Neural cell (in vitro differentiated cells): ENCODE measurements at regions not wholly inside any gene's neighbourhood (a gene's known extent, or its start where the extent isn't known, plus 50 kb on each side); places are given as distances from the start of the nearest gene placed in this dataset.

ENCODE experiments used
- H2AFZ ChIP-seq: fragments of 200-600, 300-800 bp; sonication (generic), shearing (Covaris generic); 2 replicates; pipeline ENCODE4 v1.6.0; 2014; ENCODE audit warnings: low read depth, mild to moderate bottlenecking, antibody characterized with exemption, low read length, moderate library complexity
- H3F3A ChIP-seq: fragments of 200-600 bp; shearing (Covaris generic); 2 replicates; pipeline ENCODE4 v1.6.1; 2016; ENCODE audit warnings: mild to moderate bottlenecking, moderate library complexity, mixed read lengths, antibody characterized with exemption, low read length; ENCODE audit not compliant: insufficient read depth, poor library complexity, severe bottlenecking
- H3K27ac ChIP-seq: fragments of 200-600, 300-800 bp; sonication (generic), shearing (Covaris generic); 2 replicates; pipeline ENCODE4 v1.5.1; 2014; ENCODE audit warnings: mild to moderate bottlenecking, low read length, moderate library complexity
- H3K27me3 ChIP-seq: fragments of 300-800, 200-600 bp; sonication (generic), shearing (Covaris generic); 2 replicates; pipeline ENCODE4 v1.6.0; 2014; ENCODE audit warnings: mild to moderate bottlenecking, low read depth, low read length, moderate library complexity; ENCODE audit not compliant: insufficient read depth
- H3K36me3 ChIP-seq: fragments of 300-800, 200-600 bp; sonication (generic), shearing (Covaris generic); 2 replicates; pipeline ENCODE4 v1.5.1; 2014; ENCODE audit warnings: mild to moderate bottlenecking, antibody characterized with exemption, low read length, moderate library complexity; ENCODE audit not compliant: insufficient read depth
- H3K4me2 ChIP-seq: fragments of 300-800, 200-600 bp; sonication (generic), shearing (Covaris generic); 2 replicates; pipeline ENCODE4 v1.6.0; 2014; ENCODE audit warnings: mild to moderate bottlenecking, low read length
- H3K4me3 ChIP-seq: fragments of 300-800, 200-600 bp; sonication (generic), shearing (Covaris generic); 2 replicates; pipeline ENCODE4 v1.5.1; 2014; ENCODE audit warnings: mild to moderate bottlenecking, low read length, moderate library complexity
- H3K79me2 ChIP-seq: fragments of 200-600 bp; shearing (Covaris generic); replicated peaks from 2 replicates; pipeline ENCODE4 v1.6.0; 2014; ENCODE audit warnings: mild to moderate bottlenecking, low read length, moderate library complexity; ENCODE audit not compliant: insufficient read depth
- H3K9ac ChIP-seq: fragments of 300-800, 200-600 bp; sonication (generic), shearing (Covaris generic); 2 replicates; pipeline ENCODE4 v1.6.1; 2016; ENCODE audit warnings: mild to moderate bottlenecking, low read length, mixed read lengths
- H3K9me2 ChIP-seq: fragments of 200-600 bp; shearing (Covaris generic); 2 replicates; pipeline ENCODE4 v1.6.1; 2016; ENCODE audit warnings: mild to moderate bottlenecking, low read length, mixed read lengths; ENCODE audit not compliant: insufficient read depth
- H3K9me3 ChIP-seq: fragments of 200-600, 300-800 bp; sonication (generic), shearing (Covaris generic); 2 replicates; pipeline ENCODE4 v1.6.1; 2016; ENCODE audit warnings: mild to moderate bottlenecking, mixed run types, low read length, moderate library complexity, mixed read lengths
- H4K20me1 ChIP-seq: fragments of 200-600 bp; shearing (Covaris generic); 2 replicates; pipeline ENCODE4 v1.6.1; 2016; ENCODE audit warnings: mild to moderate bottlenecking, mixed run types; ENCODE audit not compliant: insufficient read depth
- CTCF ChIP-seq: fragments of 450-650 bp; IDR thresholded peaks from 2 replicates; pipeline ENCODE4 v1.5.1; 2014; ENCODE audit warnings: antibody characterized with exemption, mild to moderate bottlenecking, moderate library complexity; ENCODE audit not compliant: poor library complexity, severe bottlenecking
- EP300 ChIP-seq: fragments of 450-650 bp; conservative IDR thresholded peaks from 2 replicates; pipeline ENCODE4 v1.6.1; 2014; ENCODE audit warnings: antibody characterized with exemption, mild to moderate bottlenecking, moderate library complexity; ENCODE audit not compliant: poor library complexity, severe bottlenecking
- EZH2 ChIP-seq: fragments of 200-600, 300-800 bp; shearing (Covaris generic), sonication (generic); IDR thresholded peaks from 2 replicates; pipeline ENCODE4 v1.6.1; 2014; ENCODE audit warnings: antibody characterized with exemption, low read length, borderline replicate concordance, mild to moderate bottlenecking; ENCODE audit not compliant: insufficient read depth, poor library complexity, severe bottlenecking
- MXI1 ChIP-seq: fragments of 450-650 bp; conservative IDR thresholded peaks from 2 replicates; pipeline ENCODE4 v1.6.1; 2014; ENCODE audit warnings: antibody characterized with exemption, mild to moderate bottlenecking; ENCODE audit not compliant: poor library complexity, severe bottlenecking
- POLR2AphosphoS5 ChIP-seq: IDR thresholded peaks from 2 replicates; pipeline ENCODE4 v1.6.1; 2012
- RAD21 ChIP-seq: fragments of 450-650 bp; conservative IDR thresholded peaks from 2 replicates; pipeline ENCODE4 v1.6.1; 2014; ENCODE audit warnings: antibody characterized with exemption, mild to moderate bottlenecking, moderate library complexity
- SMC3 ChIP-seq: fragments of 450-650 bp; conservative IDR thresholded peaks from 2 replicates; pipeline ENCODE4 v1.6.1; 2014; ENCODE audit warnings: antibody characterized with exemption, mild to moderate bottlenecking, moderate library complexity; ENCODE audit not compliant: poor library complexity
- TAF1 ChIP-seq: IDR thresholded peaks from 2 replicates; pipeline ENCODE4 v1.6.1; 2012; ENCODE audit warnings: low read depth
- TF ChIP-seq, protein P1 (sequence below): IDR thresholded peaks from 2 replicates; pipeline ENCODE4 v1.6.1; 2012; ENCODE audit warnings: borderline replicate concordance

- Histone ChIP-seq H3K79me2 (no peaks in the 10 kb centered on the region), H3K27ac (no peak overlapping the region), H3K4me2 (no peak overlapping the region), H3K4me3 (no peak overlapping the region), H3K9me3 (no peaks in the 10 kb centered on the region), H3K36me3 (no peaks in the 10 kb centered on the region), H3K27me3 (no peaks in the 10 kb centered on the region), H4K20me1 (no peaks in the 10 kb centered on the region), H2AFZ (no peak overlapping the region), H3K9ac (no peak overlapping the region), H3K9me2 (no peaks in the 10 kb centered on the region), H3F3A (no peaks in the 10 kb centered on the region)
- TF ChIP-seq SMC3 = no peak
- no peak for TF ChIP-seq TAF1
- no peak for TF ChIP-seq RAD21
- TF ChIP-seq POLR2AphosphoS5 = no peak
- no peak for TF ChIP-seq EP300
- no peak for TF ChIP-seq CTCF
- TF ChIP-seq, protein P1, sequence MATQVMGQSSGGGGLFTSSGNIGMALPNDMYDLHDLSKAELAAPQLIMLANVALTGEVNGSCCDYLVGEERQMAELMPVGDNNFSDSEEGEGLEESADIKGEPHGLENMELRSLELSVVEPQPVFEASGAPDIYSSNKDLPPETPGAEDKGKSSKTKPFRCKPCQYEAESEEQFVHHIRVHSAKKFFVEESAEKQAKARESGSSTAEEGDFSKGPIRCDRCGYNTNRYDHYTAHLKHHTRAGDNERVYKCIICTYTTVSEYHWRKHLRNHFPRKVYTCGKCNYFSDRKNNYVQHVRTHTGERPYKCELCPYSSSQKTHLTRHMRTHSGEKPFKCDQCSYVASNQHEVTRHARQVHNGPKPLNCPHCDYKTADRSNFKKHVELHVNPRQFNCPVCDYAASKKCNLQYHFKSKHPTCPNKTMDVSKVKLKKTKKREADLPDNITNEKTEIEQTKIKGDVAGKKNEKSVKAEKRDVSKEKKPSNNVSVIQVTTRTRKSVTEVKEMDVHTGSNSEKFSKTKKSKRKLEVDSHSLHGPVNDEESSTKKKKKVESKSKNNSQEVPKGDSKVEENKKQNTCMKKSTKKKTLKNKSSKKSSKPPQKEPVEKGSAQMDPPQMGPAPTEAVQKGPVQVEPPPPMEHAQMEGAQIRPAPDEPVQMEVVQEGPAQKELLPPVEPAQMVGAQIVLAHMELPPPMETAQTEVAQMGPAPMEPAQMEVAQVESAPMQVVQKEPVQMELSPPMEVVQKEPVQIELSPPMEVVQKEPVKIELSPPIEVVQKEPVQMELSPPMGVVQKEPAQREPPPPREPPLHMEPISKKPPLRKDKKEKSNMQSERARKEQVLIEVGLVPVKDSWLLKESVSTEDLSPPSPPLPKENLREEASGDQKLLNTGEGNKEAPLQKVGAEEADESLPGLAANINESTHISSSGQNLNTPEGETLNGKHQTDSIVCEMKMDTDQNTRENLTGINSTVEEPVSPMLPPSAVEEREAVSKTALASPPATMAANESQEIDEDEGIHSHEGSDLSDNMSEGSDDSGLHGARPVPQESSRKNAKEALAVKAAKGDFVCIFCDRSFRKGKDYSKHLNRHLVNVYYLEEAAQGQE = no peak
- TF ChIP-seq MXI1 = no peak
- no peak for TF ChIP-seq EZH2
Observed at GRCh38 chr7:34298492-34299013, 359.5 kb upstream of the NPSR1 start.

DNA sequence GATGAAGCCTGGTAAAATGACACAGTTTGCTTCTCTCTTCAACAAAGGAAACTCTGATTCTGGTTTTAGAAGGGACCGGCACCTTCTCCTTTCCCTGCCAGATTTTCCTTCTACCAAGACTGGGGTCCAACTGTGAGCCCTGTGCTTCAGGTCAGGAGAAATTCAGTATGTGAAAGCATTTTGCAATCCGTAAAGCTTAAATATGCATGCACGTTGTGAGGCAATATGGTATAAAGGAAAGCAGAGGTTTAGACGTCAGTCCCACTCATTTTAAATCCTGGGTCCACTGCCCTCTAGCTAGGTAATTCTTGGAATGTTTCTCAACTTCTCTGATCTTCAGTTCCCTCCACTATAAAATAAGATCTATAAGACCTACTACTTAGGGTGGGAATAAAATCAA, 359.0 kb upstream of the NPSR1 start:
- H2AFZ ChIP-seq = no peak overlapping the region

More for the DNA sequence above, 359.0 kb upstream of the NPSR1 start:
- Histone ChIP-seq H3K9me2 (no peaks in the 10 kb centered on the region), H3K27me3 (no peaks in the 10 kb centered on the region), H3K9me3 (no peaks in the 10 kb centered on the region), H3K79me2 (no peaks in the 10 kb centered on the region), H4K20me1 (no peaks in the 10 kb centered on the region), H3K4me3 (no peak overlapping the region), H3K9ac (no peak overlapping the region), H3K4me2 (no peak overlapping the region), H3K36me3 (no peaks in the 10 kb centered on the region), H3F3A (no peaks in the 10 kb centered on the region), H3K27ac (no peak overlapping the region)
- no peak for TF ChIP-seq MXI1
- no peak for TF ChIP-seq CTCF
- no peak for TF ChIP-seq EP300
- TF ChIP-seq POLR2AphosphoS5 = no peak
- TF ChIP-seq SMC3 = no peak
- TF ChIP-seq RAD21 = no peak
- TF ChIP-seq EZH2 = no peak
